Immature natural killer cell (primary cell): ENCODE measurements at regions not wholly inside any gene's neighbourhood (a gene's known extent, or its start where the extent isn't known, plus 50 kb on each side); places are given as distances from the start of the nearest gene placed in this dataset.
A peak's percentile ranks its signal among the peaks of the same experiment; 100 is the strongest.

Experiments used
- DNase-seq, 3 donors: peaks; one replicate each; pipeline ENCODE4 v3.0.0; 2022; ENCODE audit warnings: mixed read lengths in 1 of 3
- H3K27ac Mint-ChIP-seq, 6 donors: one replicate each; pipeline ENCODE4 v1.8.0; 2020; ENCODE audit warnings: mixed read lengths in 6 of 6, mild to moderate bottlenecking in 5 of 6, inconsistent platforms in 4 of 6, moderate library complexity in 3 of 6
- H3K27me3 Mint-ChIP-seq, 3 donors: one replicate each; pipeline ENCODE4 v1.8.0; 2020 to 2021; ENCODE audit warnings: low read depth in 3 of 3, mild to moderate bottlenecking in 3 of 3, mixed read lengths in 3 of 3, moderate library complexity in 3 of 3, inconsistent platforms in 1 of 3
- H3K36me3 Mint-ChIP-seq, 3 donors: one replicate each; pipeline ENCODE4 v1.8.0; 2020; ENCODE audit warnings: mixed read lengths in 3 of 3, inconsistent platforms in 2 of 3, mild to moderate bottlenecking in 2 of 3
- H3K4me1 Mint-ChIP-seq, 2 donors: one replicate each; pipeline ENCODE4 v1.8.0; 2020; ENCODE audit warnings: inconsistent platforms in 2 of 2, mild to moderate bottlenecking in 2 of 2, mixed read lengths in 2 of 2, moderate library complexity in 1 of 2
- H3K4me3 Mint-ChIP-seq, 5 donors: one replicate each; pipeline ENCODE4 v1.8.0; 2020; ENCODE audit warnings: mild to moderate bottlenecking in 5 of 5, mixed read lengths in 5 of 5, inconsistent platforms in 3 of 5, moderate library complexity in 3 of 5
- H3K9me3 Mint-ChIP-seq, 6 donors: one replicate each; pipeline ENCODE4 v1.8.0; 2020; ENCODE audit warnings: mild to moderate bottlenecking in 6 of 6, mixed read lengths in 6 of 6, inconsistent platforms in 4 of 6, moderate library complexity in 3 of 6

DNA sequence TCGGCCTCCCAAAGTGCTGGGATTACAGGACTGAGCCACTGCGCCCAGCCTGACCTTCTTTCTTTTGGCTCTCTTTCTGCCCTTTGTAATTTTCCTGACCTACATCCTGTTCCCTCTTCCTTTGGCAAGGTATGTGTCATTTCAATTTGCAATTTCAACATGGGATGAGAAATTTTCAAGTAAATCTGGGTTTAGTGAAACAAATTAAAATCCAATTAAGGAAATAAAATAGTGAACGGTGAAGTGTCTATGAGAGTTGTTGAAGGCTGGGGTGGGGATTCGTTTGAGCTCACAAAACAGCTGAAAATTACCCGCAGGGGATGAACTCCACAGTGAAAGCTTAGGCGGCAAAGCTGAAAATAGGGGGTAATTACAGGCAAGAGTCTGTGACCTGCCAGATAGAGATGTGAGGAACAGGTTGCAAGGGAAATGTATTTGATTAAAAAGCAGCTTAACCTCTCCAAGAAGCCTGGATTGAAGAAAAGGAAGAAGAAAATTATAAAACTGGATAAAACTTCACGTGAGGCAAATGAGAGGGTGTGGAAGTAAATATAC lies 277.7 kb downstream of the UTP18 start:
- H3K4me3 Mint-ChIP-seq, result no peak overlapping the region
- peak overlapping the region in 1 of 6 donors; percentile 14 for H3K27ac Mint-ChIP-seq
- no peaks in the 10 kb centered on the region for H3K36me3 Mint-ChIP-seq
- no peaks in the 10 kb centered on the region for H3K4me1 Mint-ChIP-seq
- DNase-seq, result no peak
- H3K27me3 Mint-ChIP-seq, result peaks cover 0 to 5% (median 0%) of the 10 kb centered on the region in 3 donors
- H3K9me3 Mint-ChIP-seq, result no peaks in the 10 kb centered on the region

DNA sequence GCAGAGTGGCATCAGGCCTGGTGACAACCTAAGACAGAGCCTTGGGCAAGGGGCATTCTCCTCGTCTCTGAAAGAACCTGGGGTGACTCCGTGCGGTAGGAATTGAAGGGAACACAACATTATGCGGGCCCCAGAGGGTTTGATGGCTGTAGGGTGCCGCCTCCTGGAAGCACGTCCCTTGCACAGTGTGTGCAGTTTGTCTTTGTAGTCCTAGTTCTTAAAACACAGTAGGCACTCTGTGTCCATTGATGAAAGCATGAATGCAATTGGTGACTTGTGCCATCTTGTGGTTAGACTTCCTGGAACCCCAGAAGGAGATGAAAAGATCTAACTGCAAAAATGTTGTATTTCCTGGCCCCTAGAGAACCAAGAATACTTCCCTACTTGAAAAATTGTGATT lies 279.8 kb downstream of the UTP18 start:
- Mint-ChIP-seq H3K27ac (no peak overlapping the region), H3K27me3 (peaks cover 0 to 3% (median 0%) of the 10 kb centered on the region in 3 donors), H3K4me1 (no peaks in the 10 kb centered on the region), H3K4me3 (no peak overlapping the region), H3K9me3 (no peaks in the 10 kb centered on the region), H3K36me3 (no peaks in the 10 kb centered on the region)
- no peak for DNase-seq

DNA sequence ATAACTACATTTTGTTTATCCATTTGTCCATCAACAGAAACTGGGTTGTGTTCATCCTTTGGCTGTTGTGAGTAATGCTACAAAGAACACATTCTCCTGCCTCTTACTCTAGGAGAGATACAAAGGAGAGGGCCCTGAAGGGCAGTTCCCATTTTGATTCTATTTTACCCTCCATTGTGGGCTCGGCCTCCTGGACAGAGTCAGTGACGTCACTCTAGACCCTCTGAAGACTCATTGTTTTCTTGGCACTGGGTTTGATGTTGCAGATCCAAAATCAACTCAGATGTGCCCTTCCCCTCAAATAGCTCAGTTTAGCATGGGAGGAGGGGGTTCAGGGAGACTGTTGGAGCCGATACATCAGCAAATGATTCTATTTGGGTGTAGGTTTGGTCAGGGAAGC lies 280.9 kb downstream of the UTP18 start:
- Mint-ChIP-seq H3K4me1 (no peaks in the 10 kb centered on the region), H3K4me3 (no peak overlapping the region), H3K27ac (no peak overlapping the region), H3K9me3 (no peaks in the 10 kb centered on the region), H3K27me3 (peaks cover 0 to 3% (median 0%) of the 10 kb centered on the region in 3 donors), H3K36me3 (no peaks in the 10 kb centered on the region)
- no peak for DNase-seq

DNA sequence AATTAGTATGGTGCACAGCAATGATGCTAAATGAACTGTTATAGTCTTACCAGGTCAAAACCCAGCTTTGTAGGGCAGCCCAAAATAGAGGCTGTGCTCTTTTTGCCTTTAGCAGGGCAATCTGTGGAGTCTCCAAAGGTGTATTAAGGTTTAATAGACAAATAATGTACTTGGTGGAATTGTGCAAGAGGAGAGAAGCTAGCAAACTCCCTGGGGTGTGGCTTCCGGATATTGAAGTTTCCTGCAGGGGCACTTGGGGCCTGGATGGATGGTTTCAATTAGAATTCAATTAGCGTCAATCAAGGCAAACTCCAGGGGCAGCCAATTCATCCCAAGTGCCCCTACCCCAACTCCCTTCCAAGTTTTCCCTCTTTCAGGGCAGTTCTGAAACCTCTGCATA lies 285.8 kb downstream of the UTP18 start:
- no peak overlapping the region for H3K27ac Mint-ChIP-seq

DNA sequence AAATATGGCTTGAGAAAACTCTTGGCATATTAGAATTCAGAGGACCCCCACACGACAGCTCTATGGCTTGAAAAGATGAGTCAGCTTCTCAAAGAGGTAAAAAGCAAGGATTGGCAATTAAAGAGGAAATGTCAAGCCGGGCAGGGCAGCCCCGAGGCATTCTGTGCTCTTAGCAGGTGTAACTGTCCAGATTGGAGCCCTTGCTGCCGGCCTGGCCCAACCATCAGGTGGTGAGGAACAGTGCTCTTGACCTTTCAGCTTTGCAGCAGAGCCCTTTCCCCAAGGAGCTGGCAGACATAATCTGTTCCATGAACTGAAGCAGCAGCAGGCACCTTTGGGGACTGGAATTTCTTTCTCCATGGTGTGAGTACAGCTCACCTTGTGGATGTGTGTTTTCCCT lies 287.8 kb downstream of the UTP18 start:
- Mint-ChIP-seq H3K27ac (no peak overlapping the region), H3K9me3 (no peaks in the 10 kb centered on the region)

More for the DNA sequence above, 285.8 kb downstream of the UTP18 start:
- no peaks in the 10 kb centered on the region for H3K9me3 Mint-ChIP-seq
- DNase-seq, result no peak
- no peaks in the 10 kb centered on the region for H3K36me3 Mint-ChIP-seq
- no peaks in the 10 kb centered on the region for H3K4me1 Mint-ChIP-seq
- H3K4me3 Mint-ChIP-seq, result no peak overlapping the region
- peaks cover 0 to 2% (median 2%) of the 10 kb centered on the region in 3 donors for H3K27me3 Mint-ChIP-seq

DNA sequence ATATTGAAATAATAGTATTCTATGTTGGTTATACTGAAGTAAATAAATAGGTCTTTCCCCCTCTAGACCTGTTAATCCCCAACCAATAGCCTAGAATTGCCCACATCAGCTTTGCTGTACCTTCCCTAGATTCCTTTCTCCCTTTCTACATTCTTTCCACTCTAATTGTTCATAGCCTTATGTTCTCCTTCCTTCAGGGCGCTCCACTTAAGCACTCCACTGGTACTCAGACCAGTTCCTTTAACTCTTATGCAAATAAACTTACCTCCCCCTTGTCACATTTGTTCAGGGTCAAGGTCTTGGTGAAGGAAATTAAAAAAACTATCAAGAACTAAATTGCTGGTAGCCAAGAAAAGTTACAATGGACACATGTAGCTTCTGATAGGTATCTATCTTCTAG lies 294.8 kb downstream of the UTP18 start:
- no peaks in the 10 kb centered on the region for H3K36me3 Mint-ChIP-seq
- no peaks in the 10 kb centered on the region for H3K9me3 Mint-ChIP-seq
- H3K4me1 Mint-ChIP-seq, result no peaks in the 10 kb centered on the region
- no peak for DNase-seq
- H3K4me3 Mint-ChIP-seq, result no peak overlapping the region
- peaks cover 4 to 7% (median 5%) of the 10 kb centered on the region in 3 donors for H3K27me3 Mint-ChIP-seq
- H3K27ac Mint-ChIP-seq, result no peak overlapping the region

More for the DNA sequence above, 287.8 kb downstream of the UTP18 start:
- Mint-ChIP-seq H3K4me1 (no peaks in the 10 kb centered on the region), H3K36me3 (no peaks in the 10 kb centered on the region), H3K4me3 (no peak overlapping the region), H3K27me3 (peaks cover 2 to 6% (median 2%) of the 10 kb centered on the region in 3 donors)
- no peak for DNase-seq

DNA sequence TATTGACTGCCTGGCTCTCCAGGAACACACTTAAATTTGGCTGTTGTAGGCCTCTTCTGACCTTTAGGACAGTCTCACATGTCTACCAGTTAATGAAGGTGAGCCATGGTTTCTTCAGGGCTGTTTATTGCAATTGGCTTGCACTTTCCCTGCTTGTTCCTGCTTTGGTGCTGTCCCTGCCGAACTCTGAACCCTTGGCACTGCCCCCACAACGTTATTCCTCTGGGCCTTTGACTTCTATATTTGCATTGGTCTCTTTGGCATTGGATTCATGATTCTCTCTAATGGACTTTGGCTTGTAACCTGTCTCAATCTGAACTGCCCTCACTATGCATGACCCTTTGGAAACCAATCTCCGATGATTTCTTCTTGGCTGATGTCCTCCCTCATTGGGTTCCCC lies 299.4 kb downstream of the UTP18 start:
- Mint-ChIP-seq H3K4me3 (no peak overlapping the region), H3K4me1 (no peaks in the 10 kb centered on the region), H3K36me3 (no peaks in the 10 kb centered on the region), H3K9me3 (peaks cover 0 to 4% (median 0%) of the 10 kb centered on the region in 6 donors), H3K27me3 (peaks cover 2 to 13% (median 4%) of the 10 kb centered on the region in 3 donors), H3K27ac (no peak overlapping the region)
- DNase-seq, result no peak

DNA sequence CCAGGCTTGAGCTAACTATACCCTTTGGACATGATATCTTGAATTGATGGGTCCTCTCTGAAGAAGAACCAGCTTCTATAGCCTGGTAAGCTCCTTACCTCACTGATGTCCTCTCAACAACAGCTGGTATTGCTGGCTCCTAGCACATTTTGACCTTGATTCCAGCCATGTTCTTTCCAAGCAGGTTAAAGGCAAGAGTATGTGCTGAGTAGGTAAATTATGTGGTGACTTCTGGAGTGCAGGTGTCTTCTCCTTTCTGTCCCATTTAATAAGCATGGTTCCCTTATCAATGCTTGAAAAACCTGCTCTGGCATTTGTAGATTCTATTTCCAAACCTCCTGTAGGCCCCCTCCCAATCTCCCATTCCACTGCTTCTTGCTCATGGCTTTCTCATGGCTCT lies 300.1 kb downstream of the UTP18 start:
- no peak overlapping the region for H3K4me3 Mint-ChIP-seq
- H3K27ac Mint-ChIP-seq, result no peak overlapping the region
- peaks cover 2 to 12% (median 4%) of the 10 kb centered on the region in 3 donors for H3K27me3 Mint-ChIP-seq
- H3K36me3 Mint-ChIP-seq, result no peaks in the 10 kb centered on the region
- H3K9me3 Mint-ChIP-seq, result peaks cover 0 to 4% (median 0%) of the 10 kb centered on the region in 6 donors
- no peaks in the 10 kb centered on the region for H3K4me1 Mint-ChIP-seq
- DNase-seq, result no peak

DNA sequence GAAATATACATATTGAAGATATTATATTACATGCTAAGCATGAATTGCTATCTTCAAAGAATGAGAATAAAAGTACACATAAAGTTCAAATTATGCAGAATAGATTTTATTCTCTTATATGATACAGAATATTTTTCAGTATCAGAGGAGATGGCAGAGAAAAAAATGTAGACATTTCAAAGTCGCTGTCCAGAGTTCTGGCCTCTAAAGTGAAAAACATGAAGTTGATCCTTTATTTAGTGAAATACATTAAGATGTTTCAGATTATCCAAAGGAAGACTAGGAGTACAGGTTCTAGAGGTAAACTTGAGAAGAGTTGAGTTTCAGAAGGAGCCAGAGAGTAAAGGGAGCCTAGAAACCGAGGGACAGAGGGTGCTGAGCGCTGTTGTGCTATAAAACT lies 303.6 kb downstream of the UTP18 start:
- no peak overlapping the region for H3K4me3 Mint-ChIP-seq
- peaks cover 2 to 12% (median 6%) of the 10 kb centered on the region in 3 donors for H3K27me3 Mint-ChIP-seq
- no peaks in the 10 kb centered on the region for H3K36me3 Mint-ChIP-seq
- H3K27ac Mint-ChIP-seq, result no peak overlapping the region
- peaks cover 0 to 5% (median 0%) of the 10 kb centered on the region in 6 donors for H3K9me3 Mint-ChIP-seq
- DNase-seq, result no peak
- no peaks in the 10 kb centered on the region for H3K4me1 Mint-ChIP-seq

DNA sequence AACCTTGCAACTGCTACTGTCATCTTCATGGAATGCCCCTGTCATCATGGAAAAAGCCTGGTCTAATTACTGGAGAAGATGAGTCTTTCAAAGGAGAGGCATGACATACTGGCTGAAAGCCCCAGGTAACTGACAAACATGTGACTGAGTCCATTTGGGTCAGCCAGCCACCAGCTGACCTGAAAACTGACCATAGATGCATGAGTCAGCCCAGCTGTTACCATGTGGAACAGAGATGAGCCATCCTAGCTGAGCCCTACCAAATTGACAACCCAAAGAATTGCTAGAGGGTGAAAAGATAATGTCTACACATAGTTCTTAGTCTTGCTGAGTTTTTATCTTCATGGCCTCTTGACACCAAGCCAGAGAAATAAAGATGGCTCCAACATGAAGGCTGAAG lies 311.8 kb downstream of the UTP18 start:
- H3K4me1 Mint-ChIP-seq, result no peaks in the 10 kb centered on the region
- peaks cover 0 to 3% (median under 1%) of the 10 kb centered on the region in 6 donors for H3K9me3 Mint-ChIP-seq
- H3K27me3 Mint-ChIP-seq, result peaks cover 3 to 7% (median 7%) of the 10 kb centered on the region in 3 donors
- H3K27ac Mint-ChIP-seq, result no peak overlapping the region
- DNase-seq, result no peak
- no peak overlapping the region for H3K4me3 Mint-ChIP-seq
- H3K36me3 Mint-ChIP-seq, result no peaks in the 10 kb centered on the region
